Right atrium auricular region (tissue), 2 donors: ENCODE measurements at regions not wholly inside any gene's neighbourhood (a gene's known extent, or its start where the extent isn't known, plus 50 kb on each side); places are given as distances from the start of the nearest gene placed in this dataset.

Source experiments
- DNase-seq: peaks from one replicate; pipeline ENCODE4 v3.0.0-alpha.2; 2019; ENCODE audit warnings: low spot score
- H3K27ac ChIP-seq, 2 donors: fragments of 200-600 bp; sonication (generic); 1 replicate in 1 of 2; 2 replicates in 1 of 2; pipeline ENCODE4 v1.5.1; 2016 to 2019
- H3K27me3 ChIP-seq, 2 donors: fragments of 200-600 bp; sonication (generic); one replicate each; pipeline versions ENCODE4 v1.5.1 to v1.6.0; 2017 to 2019
- H3K36me3 ChIP-seq: fragments of 200-600 bp; sonication (generic); one replicate; pipeline ENCODE4 v1.5.1; 2016
- H3K4me1 ChIP-seq, 2 donors: fragments of 200-600 bp; sonication (generic); one replicate each; pipeline versions ENCODE4 v1.5.1 to v1.6.0; 2017 to 2019
- H3K4me3 ChIP-seq, 2 donors: fragments of 200-600 bp; sonication (generic); 1 replicate in 1 of 2; 2 replicates in 1 of 2; pipeline ENCODE4 v1.5.1; 2017 to 2019; ENCODE audit warnings: mild to moderate bottlenecking in 1 of 2, moderate library complexity in 1 of 2
- H3K9me3 ChIP-seq, 2 donors: fragments of 200-600 bp; sonication (generic); one replicate each; pipeline ENCODE4 v1.5.1; 2019
- TF ChIP-seq, protein P1 (sequence below), 2 donors: fragments of 200-600 bp; sonication (generic); IDR thresholded peaks; one replicate each; pipeline ENCODE4 v1.5.1; 2019; ENCODE audit warnings: antibody characterized with exemption in 2 of 2

DNA sequence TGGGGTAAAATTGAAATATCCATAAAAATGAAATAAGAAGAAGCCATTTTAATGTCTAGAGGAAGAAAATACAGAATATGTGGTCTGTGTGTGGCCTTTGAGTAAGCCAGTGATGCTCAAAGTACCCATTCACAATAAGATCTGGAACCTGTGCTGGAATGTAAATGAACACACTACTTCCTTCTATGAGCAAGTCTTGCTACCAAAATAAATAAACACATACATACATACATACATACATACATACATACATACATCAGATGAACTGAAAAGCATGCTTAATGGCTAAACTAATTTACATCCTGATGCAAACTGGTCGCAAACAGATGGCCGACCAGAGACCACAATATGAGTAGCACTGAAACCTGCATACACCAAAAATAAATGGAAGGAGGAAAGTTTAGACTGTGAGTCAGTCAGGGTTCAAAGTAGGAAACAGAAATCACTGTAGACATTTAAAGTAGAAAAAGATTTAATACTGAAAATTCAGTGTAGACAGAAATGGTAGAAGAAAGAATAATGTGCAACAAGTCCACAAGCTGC, 317.6 kb downstream of the CAAP1 start:
- no peak overlapping the region for H3K27ac ChIP-seq
- no peak for DNase-seq
- no peaks in the 10 kb centered on the region for H3K36me3 ChIP-seq
- no peak overlapping the region for H3K4me3 ChIP-seq
- TF ChIP-seq, protein P1, sequence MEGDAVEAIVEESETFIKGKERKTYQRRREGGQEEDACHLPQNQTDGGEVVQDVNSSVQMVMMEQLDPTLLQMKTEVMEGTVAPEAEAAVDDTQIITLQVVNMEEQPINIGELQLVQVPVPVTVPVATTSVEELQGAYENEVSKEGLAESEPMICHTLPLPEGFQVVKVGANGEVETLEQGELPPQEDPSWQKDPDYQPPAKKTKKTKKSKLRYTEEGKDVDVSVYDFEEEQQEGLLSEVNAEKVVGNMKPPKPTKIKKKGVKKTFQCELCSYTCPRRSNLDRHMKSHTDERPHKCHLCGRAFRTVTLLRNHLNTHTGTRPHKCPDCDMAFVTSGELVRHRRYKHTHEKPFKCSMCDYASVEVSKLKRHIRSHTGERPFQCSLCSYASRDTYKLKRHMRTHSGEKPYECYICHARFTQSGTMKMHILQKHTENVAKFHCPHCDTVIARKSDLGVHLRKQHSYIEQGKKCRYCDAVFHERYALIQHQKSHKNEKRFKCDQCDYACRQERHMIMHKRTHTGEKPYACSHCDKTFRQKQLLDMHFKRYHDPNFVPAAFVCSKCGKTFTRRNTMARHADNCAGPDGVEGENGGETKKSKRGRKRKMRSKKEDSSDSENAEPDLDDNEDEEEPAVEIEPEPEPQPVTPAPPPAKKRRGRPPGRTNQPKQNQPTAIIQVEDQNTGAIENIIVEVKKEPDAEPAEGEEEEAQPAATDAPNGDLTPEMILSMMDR (IDR thresholded peaks at IDR 0.05): no peak
- H3K4me1 ChIP-seq: no peaks in the 10 kb centered on the region
- no peaks in the 10 kb centered on the region for H3K9me3 ChIP-seq
- H3K27me3 ChIP-seq: no peaks in the 10 kb centered on the region

DNA sequence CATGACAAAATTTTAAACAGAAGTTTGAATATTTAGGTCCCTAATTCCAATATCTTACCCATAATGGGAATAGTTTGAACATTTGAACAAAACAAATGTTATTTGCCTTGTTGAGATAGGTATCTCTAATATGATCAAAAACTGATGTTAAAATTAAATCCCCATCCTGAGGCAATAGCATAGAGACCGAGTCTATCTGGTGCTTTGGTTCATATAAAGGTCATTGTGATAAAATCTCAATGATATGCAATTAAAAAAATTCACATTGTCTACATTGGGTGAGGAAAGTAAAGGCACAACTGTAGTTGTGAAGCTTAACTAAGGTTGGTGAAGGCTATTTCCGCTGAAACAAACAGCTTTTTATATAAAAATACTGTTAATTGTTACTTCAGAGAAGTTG, 318.3 kb downstream of the CAAP1 start:
- DNase-seq: no peak
- Histone ChIP-seq H3K36me3 (no peaks in the 10 kb centered on the region), H3K9me3 (no peaks in the 10 kb centered on the region), H3K27me3 (no peaks in the 10 kb centered on the region), H3K4me3 (no peak overlapping the region), H3K27ac (no peak overlapping the region), H3K4me1 (no peaks in the 10 kb centered on the region)
- TF ChIP-seq, protein P1 (IDR thresholded peaks at IDR 0.05): no peak

DNA sequence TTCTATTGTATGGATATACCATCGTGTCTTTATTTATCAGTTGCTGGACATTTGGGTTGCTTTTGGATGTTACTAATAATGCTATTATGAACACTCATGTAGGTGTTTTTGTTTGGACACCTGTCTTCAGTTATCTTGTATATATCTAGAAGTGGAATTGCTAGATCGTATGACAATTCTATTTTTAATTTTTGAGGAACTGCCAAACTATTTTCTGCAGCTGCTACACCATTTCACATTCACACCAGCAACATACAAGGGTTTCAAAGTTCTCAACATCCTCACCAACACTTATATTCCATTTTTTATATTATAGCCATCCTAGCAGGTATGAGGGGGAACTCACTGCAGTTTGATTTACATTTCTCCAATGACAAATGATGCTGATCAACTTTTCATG, 324.6 kb downstream of the CAAP1 start:
- Histone ChIP-seq H3K36me3 (no peaks in the 10 kb centered on the region), H3K27me3 (no peaks in the 10 kb centered on the region), H3K27ac (no peak overlapping the region), H3K4me3 (no peak overlapping the region), H3K9me3 (no peaks in the 10 kb centered on the region), H3K4me1 (no peaks in the 10 kb centered on the region)
- TF ChIP-seq, protein P1 (IDR thresholded peaks at IDR 0.05): no peak
- DNase-seq: no peak

DNA sequence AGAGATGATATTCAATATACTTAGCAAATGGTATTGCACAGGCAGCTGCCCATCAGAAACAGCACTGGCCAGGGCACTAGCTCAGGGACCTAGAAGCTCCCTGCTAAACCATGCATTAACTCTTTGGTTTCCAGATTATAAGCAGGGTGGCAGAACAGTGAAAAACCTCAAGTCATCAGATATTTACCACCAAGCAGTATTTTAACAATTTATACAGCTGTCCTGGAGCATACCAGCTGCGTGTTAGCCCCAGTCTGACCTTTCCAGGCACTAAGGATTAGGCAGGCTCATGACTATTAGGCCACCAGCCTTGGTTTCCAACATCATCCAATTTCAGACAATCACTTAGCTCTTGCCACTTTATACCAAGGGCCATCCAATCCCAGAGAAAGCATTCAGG, 326.5 kb downstream of the CAAP1 start:
- DNase-seq: no peak
- H3K27me3 ChIP-seq: no peaks in the 10 kb centered on the region
- H3K9me3 ChIP-seq: no peaks in the 10 kb centered on the region
- no peaks in the 10 kb centered on the region for H3K36me3 ChIP-seq
- H3K27ac ChIP-seq: no peak overlapping the region
- TF ChIP-seq, protein P1 (IDR thresholded peaks at IDR 0.05): no peak
- H3K4me3 ChIP-seq: no peak overlapping the region
- no peaks in the 10 kb centered on the region for H3K4me1 ChIP-seq

DNA sequence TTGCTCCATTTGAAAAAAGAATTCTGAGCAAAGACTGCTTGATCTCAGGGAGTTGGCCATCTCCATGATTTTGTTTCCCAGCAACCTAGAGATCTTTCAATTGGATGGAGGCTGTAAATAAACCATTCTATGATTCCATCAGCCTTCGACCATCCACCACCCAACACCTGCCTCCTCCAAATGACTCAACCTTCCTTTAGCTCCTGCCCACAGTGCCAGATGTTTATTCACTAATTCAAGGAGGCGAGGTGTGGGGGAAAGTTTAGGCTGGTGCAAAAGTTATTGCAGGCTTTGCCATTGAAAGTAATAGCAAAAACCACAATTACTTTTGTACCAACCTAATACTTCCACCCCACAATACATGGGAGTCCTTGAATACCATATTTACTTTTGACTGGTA, 327.5 kb downstream of the CAAP1 start:
- H3K27me3 ChIP-seq: no peaks in the 10 kb centered on the region
- no peak overlapping the region for H3K4me3 ChIP-seq
- no peak for DNase-seq
- H3K36me3 ChIP-seq: no peaks in the 10 kb centered on the region
- TF ChIP-seq, protein P1 (IDR thresholded peaks at IDR 0.05): no peak
- H3K27ac ChIP-seq: no peak overlapping the region
- H3K4me1 ChIP-seq: no peaks in the 10 kb centered on the region
- H3K9me3 ChIP-seq: no peaks in the 10 kb centered on the region

DNA sequence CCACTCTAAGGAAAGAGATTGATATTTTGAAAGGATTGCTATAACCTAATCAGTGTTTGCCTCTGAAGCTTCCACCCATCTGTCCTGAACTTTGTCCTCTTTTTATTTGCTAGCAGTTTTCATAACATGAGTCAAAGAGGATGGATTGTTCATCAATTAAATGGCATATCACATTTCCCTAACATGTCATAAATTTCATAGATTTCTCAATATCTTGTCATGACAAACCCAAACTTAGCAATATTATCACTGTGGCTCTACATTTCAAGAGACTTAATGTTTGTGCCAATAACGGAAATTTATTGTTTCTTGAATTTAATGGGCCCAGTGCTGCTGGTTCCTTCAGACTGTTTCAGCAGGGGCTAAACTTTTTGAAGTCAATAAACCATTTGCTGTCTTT, 330.3 kb downstream of the CAAP1 start:
- Histone ChIP-seq H3K4me3 (no peak overlapping the region), H3K36me3 (no peaks in the 10 kb centered on the region), H3K27me3 (no peaks in the 10 kb centered on the region), H3K9me3 (no peaks in the 10 kb centered on the region), H3K27ac (no peak overlapping the region), H3K4me1 (no peaks in the 10 kb centered on the region)
- TF ChIP-seq, protein P1 (IDR thresholded peaks at IDR 0.05): no peak
- no peak for DNase-seq
